AG08395 (cell line): ENCODE measurements at regions not wholly inside any gene's neighbourhood (a gene's known extent, or its start where the extent isn't known, plus 50 kb on each side); places are given as distances from the start of the nearest gene placed in this dataset.
A peak's percentile ranks its signal among the peaks of the same experiment; 100 is the strongest.
"Not testable (repeated sequence)": the region's sequence is repeated elsewhere in the genome, so short reads cannot be mapped to it uniquely, and the experiment has no call there.

ENCODE experiments used
- DNase-seq: peaks from one replicate; pipeline ENCODE4 v3.0.0; 2012; ENCODE audit warnings: mixed read lengths, low spot score

DNA sequence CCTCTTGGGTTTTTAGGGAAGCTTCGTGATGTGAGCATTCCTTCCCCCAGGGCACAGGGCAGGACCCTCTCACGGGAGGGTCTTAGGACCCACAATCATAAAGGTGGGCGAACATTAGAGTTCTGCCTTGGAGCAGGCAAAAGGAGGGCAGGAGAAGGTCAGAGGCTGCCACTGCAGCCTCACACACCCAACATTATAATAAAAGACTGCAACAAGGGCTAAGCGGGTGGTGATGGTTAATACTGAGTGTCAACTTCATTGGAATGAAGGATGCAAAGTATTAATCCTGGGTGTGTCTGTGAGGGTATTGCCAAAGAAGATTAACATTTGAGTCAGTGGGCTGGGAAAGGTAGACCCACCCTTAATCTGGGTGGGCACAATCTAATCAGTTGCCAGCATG is 206.6 kb upstream of the C2CD4B start:
- DNase-seq: not testable (repeated sequence)

DNA sequence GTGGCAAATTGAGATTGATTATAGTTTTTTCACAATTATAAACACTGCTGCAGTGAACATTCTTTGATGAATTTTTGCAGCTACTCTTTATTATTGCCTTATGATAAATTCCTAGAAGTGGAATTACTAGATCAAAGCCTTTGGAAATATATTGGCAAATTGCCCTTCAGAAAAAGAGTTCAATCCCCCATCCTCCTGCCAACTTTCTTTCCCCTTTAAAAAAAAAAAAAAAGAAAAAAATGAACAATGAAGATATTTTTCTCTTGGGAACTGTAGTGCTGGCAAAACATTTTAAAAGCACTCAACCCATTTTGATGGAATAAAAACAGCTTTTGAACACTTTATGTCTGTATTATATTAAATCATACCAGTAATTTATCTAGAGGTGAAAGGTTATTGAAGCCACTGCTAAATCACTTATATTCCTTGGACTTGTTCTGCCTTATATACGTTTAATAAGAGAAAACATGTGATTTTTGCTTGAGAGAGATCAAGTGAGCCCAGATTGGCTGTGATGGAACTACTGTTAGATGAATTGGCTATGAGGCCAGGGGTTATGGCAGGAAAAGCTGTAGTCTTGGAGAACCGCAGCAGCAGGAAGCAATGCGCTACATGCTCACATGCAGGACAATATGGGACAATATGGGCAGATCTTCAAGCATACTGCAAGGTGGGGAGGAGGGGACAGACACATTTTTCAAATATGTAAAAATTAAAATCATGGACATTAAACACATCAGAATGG is 212.8 kb upstream of the C2CD4B start:
- no peak for DNase-seq

DNA sequence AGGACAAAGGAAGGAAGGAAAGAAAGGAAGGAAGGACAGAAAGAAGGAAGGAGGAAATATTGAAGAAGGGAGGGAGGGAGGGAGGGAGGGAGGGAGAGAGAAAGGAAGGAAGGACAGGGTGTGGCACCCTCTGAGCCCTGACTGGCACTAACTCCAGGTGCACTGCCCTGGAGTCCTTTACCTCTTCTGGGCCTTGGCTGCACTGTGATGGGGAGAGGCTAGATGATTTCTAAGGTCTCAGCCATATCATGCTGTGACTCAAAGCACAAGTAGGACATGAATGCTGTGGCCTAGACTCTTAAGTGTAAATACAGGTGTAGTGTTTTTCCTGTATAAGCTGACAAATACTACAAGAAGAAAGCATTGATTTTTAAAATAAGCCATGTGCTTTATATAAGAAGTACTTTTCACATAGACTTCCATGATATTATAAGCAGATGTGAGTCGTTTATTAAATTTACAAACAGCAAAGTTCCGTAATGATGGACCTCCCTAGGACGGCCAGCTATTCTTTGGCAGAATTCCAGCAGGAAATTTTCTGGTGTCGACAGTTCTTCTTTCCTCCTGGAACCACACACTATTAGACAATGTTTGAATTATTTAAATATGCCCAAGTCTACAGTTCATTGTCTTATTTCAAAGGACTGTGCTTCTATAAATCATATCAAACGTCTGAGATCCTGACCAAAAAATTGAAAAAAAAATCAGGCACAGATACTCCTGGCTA is 213.8 kb upstream of the C2CD4B start:
- DNase-seq: no peak

DNA sequence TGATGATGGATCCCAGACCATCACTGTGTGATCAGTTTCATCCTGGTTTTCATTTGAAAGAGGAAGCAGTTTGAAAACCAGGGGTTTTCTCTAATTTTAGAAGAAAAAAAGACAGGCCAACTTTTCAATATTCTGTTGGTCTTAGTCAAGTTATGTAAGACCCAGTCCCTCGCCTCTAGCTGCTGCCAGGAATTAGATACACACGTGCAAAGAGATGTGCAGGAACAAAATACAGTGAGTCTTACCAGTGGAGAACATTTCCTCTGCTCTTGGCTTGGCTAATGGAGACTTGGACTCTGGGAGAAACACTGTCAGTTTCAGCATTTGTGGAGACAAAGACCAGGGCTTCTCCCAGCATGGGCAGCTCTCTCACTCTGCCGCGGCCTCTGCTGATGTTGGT is 214.9 kb upstream of the C2CD4B start:
- DNase-seq: no peak

DNA sequence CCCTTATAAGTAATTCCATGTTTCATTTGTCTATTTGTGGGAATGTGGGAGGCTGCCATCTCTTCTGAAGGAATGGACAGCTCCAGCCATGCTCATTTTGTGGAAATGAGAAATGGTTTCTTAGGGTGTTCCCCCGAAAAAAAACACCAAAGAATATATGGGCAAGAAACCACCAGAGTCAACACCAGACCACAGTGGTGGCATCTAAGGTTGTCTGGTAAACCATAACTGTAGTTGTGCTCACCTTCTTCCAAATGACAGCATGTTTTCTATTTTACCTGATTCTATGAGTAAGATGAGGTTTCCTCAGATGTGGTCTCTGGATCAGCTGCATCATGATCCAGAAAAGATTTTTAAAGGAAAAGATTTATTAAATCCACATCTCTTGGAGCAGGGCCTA is 217.0 kb upstream of the C2CD4B start:
- no peak for DNase-seq

DNA sequence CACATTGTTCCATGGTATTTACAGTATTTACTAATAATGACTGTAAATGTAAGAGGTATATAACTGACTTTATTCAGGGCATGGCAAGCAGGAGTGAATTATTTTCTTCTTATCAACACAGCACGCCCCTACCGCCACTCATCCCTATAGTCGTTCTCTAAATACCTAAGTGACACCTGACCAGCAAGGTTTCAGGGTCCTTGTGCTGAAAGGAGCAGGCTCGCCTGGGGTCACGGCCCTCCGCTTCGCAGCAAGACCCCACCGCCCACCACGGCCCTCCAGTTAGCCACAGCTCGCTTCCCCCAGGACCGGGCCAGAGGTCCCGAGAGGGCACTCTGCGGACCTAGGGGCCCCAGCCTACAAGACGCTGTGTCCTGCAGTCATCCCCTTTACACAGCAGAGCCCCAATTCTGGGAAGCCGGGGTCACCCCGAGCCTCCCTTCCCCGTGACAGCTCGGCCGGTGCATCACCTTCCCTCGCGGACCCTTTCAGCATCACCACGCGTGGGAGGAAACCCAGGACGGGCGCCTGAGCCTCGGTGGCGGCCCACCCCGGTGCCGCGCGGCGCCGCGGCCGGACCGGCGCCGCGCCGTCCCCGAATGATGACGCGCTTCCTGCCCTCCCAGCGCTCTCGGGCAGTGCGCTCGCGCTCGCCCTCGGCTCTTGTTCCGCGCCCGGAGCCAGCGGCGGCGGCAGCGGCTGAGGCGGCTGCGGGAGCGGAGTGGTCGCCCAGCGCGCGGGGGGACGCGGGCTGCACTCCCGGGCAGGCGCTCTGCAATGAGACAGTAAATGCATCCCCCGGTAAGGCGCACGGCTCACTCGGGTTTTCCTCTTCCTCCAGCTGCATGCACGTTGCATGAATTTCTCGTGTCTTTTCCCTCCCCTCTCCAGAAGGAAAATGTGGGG is 225.1 kb upstream of the C2CD4B start, which contains the start of gene TLN2:
TSS of gene TLN2 (plus strand) at position 666 of the 906 bp plus-strand sequence.
- DNase-seq: peak; percentile 87

DNA sequence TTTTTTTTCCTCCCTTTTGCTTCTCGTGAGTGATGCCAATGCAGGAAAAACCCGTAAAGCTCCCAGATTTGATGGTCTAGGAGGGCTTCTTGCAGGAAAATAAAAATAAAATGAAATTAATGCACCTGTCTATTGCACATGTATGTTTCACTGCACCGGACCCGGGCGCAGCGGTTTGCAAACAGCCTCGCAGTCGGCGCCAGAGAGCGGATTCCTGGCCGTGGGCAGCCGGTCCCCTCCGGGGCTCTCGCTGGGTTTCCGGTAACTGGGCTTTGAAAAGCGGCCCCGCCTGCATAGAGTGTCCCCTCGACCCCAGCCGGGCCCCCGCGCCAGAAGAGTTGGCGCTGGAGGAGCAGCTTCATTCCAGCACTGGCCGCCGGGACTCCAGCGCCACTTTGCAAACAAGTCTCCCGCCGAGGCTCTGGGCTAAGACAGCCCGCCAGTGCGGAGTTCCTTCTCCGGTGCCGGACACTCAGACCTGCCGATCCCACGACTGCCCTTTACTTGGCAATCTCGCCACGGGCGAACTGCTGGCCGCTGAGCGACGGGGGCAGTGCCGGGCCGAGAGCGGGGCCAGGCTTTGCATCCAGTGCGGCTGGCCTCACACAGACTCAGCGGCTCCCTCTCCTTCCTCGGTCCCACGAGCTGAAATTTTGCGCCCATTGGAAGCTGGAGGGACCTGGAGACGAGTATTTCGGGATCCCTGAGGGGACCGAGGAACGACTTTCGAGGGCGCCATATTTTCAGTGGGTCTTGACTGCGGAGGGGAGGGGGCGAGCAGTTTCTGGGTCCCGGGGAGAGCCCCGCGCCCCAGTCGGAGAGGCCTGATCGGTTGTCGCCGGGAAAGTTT is 225.9 kb upstream of the C2CD4B start:
- DNase-seq: peak; percentile 42

DNA sequence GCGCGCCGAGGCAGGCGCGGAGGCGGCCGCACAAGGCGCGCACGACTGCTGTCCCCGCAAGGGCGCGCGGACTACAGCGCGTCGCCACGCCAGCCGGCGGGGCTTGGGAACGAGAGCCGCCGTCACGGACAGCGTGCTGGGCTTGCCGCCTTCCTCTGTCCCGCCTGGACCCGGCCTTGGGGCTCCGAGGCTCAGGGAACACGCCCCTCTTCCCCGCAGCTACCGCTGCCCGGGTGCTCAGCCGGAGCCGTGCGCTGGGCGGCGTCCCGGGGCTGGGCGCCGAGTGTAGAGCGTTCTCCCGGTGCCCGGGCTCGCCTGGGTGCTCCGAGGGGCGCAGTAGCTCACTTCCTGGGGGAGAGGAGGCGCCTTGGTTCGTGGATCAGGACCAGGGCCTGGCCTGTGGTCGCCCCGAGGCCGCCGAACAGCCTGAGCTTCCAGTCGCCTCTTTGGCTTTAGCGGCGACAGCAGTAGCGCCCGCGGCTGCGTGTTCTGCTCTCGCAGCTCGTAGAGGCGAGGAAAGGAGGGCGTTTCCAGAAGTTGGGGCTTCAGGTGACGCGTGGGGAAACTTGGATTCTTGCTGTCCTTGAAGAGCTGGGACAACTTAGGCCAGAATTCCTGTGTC is 226.7 kb upstream of the C2CD4B start:
- peak; percentile 59 for DNase-seq

DNA sequence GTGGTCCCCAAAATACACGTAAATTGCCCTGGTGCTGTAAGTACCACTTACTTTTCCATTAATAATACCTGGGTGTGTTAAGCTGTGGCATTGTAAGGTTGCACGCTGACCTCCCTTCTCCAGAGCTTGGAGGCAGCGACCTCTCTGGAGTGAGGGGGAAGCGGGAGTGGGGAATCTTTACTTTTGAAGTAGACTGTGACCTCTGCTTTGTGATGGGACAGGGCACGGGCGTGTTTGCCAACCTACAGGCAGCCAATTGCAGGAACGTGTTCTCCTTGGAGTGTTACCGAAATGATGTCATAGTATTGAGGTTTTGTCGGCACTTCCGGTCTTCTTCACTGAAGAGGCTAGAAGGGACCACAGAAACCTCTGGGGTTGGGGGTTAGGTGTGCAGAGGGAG is 227.3 kb upstream of the C2CD4B start:
- DNase-seq: no peak

DNA sequence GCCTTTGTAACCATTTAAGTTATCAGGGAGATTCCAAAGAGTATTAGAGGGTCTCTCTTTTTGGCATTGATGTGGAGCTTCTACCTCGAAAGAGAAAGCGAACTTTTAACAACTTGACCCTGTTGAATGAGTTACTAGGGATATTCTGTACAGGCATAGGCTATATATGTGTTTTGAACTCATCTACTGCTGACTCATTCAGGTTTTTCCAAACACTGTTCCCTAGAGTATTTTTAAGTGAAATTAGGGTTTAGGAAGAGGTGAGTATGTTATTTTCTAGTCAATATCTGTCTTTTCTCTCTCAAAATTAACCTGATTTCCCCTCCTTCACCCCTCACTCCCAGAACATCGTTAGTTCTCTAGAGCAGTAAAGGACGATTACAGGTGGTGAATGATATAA is 228.1 kb upstream of the C2CD4B start:
- no peak for DNase-seq

DNA sequence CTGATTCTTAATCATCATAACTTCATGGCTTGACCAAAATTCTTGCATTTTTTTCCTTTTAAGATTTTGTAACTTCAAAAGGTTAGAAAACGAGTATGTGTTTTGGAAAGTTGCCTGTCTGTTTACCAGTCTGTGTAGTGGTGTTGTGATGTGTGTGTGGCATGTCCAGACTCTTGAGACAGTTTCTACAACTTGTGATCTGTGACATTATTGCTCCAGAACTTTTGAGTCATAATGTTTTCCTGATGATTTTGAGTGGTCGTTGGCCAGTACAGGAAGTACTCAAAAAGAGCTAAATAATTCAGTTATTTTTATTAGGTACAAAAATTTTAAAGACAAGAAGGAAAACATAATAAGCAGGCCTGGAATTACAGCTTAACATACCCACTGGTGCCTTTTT is 229.0 kb upstream of the C2CD4B start:
- DNase-seq: peak; percentile 9

DNA sequence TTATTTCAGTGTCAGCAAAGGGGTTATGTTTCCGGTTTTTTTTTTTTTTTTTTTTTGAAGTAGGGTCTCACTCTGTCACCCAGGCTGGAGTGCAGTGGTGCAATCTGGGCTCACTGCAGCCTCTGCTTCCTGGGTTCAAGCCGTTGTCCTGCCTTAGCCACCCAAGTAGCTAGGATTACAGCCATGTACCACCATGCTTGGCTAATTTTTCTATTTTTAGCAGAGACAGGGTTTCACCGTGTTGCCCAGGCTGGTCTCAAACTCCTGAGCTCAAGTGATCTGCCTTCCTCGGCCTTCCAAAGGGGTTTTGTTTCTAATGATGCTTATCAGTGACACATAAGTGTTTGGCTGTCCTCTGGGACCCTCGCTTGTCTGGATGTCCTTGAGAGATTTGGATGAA is 235.7 kb upstream of the C2CD4B start:
- no peak for DNase-seq

DNA sequence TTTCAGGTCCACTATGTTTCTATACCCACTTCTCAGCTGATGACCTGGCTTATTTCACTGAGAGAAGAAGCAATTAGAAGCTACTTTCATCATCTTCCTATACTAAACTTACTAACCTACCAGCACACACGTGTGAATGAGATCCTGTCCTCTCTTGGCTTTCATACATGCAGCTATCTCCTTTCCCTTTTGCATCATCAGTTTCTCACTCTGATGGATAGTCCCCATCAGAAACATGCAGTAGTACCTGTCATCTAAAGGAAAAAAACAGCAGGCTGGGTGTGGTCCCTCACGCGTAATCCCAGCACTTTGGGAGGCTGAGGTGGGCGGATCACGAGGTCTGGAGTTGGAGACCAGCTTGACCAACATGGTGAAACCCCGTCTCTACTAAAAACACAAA is 237.6 kb upstream of the C2CD4B start:
- no peak for DNase-seq

DNA sequence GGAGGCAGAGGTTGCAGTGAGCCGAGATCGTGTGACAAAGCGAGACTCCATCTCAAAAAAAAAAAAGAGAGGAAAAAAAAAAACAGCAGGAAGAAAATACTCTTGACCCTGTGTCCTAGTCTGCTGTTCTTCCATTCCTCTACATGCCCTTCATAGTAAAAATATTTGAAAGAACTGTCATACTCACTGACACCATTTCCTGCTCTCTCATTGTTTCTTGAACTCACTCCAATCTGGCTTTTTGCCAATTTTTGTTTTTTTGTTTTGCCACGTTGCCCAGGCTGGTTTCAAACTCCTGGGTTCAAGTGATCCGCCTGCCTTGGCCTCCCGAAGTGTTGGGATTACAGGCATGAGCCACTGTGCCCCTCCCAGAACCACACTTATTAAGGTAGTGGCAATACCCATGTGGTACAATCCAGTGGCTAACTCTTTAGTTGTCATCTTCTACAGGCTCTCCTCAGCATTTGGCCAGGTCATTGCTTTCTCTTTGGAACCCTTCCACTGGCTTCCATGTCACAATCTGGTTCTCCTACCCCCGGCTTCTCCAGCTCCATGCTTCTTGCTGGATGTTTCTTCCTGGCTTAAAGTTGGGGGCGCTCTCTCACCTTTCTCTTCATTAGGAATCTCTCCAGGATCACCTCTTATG is 238.2 kb upstream of the C2CD4B start:
- peak; percentile 88 for DNase-seq

DNA sequence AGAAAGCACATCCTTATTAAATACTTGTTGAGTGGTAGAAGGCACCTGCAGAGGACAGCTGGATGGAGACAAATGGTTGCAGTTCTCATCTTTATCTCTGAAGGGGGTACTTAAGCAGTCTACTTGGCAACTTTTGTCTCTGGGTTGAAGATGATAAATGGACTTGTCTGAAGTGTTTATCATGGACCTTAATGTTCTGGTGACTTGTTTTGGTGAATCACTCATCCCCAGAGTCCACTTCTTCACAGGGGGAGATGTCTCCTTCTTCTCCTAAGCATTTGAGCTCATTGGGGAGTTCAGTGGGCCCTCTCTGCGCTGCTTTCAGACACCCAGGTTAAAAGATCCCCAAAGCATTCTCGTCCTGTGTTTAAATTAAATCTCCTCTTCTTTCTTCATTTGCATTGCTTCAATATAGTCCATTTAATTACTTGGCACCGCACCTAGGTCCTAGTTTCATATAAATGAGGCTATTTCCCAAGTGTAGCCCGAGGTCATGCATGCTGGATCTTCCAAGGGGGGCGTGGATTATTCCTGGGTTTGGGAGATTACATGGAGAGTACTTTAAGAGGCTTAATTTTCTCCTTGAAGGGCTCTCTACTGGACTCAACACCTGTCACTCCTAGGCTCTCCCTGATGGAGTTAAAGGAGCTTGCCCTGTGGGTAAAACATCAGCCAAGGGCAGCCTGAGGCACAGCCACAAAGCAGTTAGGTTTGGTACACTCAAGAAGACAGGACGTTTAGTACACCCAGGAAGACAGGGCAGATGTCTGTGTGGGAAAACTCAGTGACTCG is 239.3 kb upstream of the C2CD4B start:
- no peak for DNase-seq

DNA sequence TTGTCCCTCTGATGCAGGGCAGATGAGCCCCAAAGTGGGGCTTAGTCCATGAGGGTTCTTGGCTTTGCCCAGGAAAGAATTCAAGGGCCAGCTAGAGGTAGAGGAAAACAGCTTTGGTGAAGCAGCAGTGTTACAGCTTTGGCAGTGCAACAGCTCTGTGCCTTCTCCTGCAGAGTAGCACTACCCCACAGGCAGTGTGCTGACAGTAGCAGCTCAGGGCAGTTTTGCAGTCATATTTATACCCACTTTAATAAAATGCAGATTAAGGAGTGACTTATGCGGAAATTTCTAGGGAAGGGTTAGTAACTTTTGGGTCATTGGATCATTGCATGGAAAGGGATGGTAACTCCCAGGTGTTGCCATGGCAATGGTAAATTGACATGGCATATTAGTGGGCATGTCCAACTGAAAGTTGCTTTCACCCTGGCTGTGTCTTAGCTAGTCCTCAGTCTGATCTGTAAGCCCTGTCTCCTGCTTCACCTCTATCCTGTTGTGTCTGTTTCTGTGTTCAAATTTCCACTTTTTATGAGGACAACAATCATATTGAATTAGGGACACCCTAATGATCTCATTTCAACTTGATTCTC is 241.3 kb upstream of the C2CD4B start:
- no peak for DNase-seq

DNA sequence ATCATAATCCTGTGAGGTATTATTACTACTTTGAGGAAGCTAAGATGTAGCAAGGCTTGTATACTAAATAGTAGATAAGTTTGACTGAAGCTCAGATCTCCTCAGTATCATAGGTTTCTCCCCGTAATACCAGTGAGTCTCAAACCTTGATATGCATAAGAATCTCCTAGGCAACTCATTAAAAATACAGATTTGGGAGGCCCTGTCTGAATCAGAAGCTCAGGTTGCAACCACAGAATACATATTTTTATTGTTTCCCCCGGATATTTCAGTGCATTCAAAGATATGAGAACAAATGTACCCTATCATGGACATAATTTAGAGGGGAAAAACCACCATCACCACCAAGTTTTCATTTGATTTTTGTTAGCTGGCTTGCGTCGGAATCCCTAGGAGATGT is 242.1 kb upstream of the C2CD4B start:
- DNase-seq: no peak

DNA sequence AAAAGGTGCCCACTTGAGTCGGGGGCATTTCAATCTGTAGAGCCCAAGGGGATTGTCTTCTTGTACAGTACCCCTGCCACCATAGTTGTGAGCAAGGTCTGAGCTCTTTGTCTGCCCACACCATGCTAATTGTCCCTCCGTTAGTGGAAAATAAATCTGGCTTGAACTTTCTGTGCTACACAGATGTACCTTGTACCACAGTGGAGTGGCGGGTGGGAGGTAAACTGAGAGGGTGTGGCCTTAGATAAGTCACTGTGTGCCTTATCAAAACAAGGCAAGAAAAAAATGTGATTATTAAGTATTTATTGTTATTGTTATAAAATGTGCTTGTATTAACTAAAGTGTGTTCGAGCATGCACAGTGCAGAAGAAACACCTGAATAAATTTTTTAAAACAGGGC is 242.9 kb upstream of the C2CD4B start:
- DNase-seq: no peak

DNA sequence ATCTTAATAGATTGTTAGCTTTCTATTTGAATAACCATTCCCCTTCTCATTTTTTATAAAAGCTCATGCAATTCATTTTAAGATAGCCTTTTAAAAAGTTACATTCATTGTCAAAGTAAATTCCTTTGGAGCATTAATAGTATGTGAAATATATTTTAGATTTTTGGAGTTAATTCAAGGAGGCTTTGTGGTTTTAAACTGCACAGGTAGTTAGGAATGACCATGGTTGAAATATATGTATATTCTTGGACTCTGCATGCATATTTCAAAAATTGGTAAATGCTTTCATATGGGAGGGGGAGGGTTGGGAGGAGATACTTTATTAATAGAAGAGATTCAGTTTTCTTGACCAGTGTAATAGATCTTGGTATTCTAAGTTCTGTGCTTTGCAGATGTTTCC is 244.4 kb upstream of the C2CD4B start:
- no peak for DNase-seq

DNA sequence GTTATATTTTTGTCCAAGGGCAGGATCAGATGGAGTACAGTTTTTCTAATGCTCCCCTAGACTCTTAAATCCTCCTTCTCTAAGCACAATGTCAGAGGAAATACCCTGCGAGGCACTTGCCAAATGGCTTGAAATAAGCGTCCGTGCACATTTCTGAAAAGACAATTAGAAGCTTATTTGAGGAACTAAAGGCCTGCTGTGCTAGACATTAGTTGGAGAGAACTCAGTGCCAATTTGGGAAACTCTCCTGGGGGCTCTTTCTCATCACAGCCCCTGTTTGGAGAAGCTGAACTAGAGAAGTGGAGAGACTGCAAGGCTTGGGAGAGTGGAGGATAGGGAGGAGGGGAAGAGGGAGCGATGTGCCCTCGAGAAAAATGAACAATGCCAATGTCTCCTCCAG is 247.6 kb upstream of the C2CD4B start:
- DNase-seq: no peak
